ENCODE measurements at regions not wholly inside any gene's neighbourhood (a gene's known extent, or its start where the extent isn't known, plus 50 kb on each side); places are given as distances from the start of the nearest gene placed in this dataset.
"Not testable (repeated sequence)": the region's sequence is repeated elsewhere in the genome, so short reads cannot be mapped to it uniquely, and the experiment has no call there.

DNA sequence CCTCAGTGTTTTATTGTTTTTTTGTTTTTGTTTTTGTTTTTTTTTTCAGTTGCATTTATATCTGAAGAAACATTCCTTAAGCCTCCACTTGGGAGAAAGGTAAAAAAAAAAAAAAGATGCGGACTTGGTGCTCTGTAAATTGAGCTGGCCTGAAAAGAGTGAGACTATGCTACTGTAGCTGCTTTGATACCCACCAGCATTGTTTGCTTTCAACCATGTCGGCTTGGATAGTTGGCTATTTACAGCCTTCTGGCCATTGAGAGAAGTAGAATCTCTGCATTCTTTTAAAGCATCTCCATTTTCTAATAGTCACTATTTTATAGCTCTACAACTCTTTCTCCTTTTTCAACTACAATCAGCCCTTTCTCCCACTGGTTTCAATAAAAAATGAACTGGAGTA lies 149.6 kb downstream of the ZIC4 start:
- DNase-seq: no peak
- Histone ChIP-seq H3K36me3 (no peaks in the 10 kb centered on the region), H3K27ac (no peak overlapping the region), H3K4me3 (no peak overlapping the region), H3K9me3 (no peaks in the 10 kb centered on the region), H3K4me1 (no peaks in the 10 kb centered on the region), H3K27me3 (no peaks in the 10 kb centered on the region)
- TF ChIP-seq, protein P1, sequence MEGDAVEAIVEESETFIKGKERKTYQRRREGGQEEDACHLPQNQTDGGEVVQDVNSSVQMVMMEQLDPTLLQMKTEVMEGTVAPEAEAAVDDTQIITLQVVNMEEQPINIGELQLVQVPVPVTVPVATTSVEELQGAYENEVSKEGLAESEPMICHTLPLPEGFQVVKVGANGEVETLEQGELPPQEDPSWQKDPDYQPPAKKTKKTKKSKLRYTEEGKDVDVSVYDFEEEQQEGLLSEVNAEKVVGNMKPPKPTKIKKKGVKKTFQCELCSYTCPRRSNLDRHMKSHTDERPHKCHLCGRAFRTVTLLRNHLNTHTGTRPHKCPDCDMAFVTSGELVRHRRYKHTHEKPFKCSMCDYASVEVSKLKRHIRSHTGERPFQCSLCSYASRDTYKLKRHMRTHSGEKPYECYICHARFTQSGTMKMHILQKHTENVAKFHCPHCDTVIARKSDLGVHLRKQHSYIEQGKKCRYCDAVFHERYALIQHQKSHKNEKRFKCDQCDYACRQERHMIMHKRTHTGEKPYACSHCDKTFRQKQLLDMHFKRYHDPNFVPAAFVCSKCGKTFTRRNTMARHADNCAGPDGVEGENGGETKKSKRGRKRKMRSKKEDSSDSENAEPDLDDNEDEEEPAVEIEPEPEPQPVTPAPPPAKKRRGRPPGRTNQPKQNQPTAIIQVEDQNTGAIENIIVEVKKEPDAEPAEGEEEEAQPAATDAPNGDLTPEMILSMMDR (IDR thresholded peaks at IDR 0.05): no peak
- TF ChIP-seq EP300 (IDR thresholded peaks at IDR 0.05; ENCODE audit: low read depth): no peak
- no peak for TF ChIP-seq POLR2A (IDR thresholded peaks at IDR 0.05)
- no peak for TF ChIP-seq POLR2AphosphoS5 (IDR thresholded peaks at IDR 0.05)
- in situ Hi-C loops (cut with MboI; ENCODE audit: low pct_ligation_motif_present in 1 of 4, low pct_unique_long_range_greater_than_20kb in 1 of 4, low sequenced_read_pairs in 3 of 4): no loop called here
- intact Hi-C loops (cut with DNase I; ENCODE audit: low total_unique reads): no loop called here
- WGBS, 2 donors (ENCODE audit: low coverage in 1 of 2): 66 to 76% methylated on average over 2 of the region's 2 CpGs

DNA sequence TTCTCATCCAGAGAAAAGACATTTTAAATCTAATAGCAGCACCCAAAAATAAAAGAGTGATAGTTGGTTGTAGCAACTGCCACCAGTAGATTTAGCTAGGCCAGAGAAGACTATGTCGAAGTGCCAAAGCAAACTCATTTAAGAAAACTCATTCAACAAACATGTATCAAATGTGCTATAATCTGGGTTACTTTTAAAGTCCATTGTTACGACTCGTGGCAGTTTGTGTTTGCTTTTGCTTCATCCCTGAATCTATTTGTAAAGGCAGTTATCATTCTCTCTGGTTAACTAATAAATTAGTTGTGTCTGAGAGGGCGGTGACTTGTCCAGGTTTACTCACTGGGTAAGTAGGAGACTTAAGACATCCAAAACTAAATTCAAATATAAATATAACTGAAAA lies 159.4 kb downstream of the ZIC4 start:
- no peak for TF ChIP-seq EP300 (IDR thresholded peaks at IDR 0.05; ENCODE audit: low read depth)
- TF ChIP-seq POLR2AphosphoS5 (IDR thresholded peaks at IDR 0.05): no peak
- TF ChIP-seq POLR2A (IDR thresholded peaks at IDR 0.05): no peak
- TF ChIP-seq, protein P1 (IDR thresholded peaks at IDR 0.05): no peak
- no peaks in the 10 kb centered on the region for H3K9me3 ChIP-seq
- no peaks in the 10 kb centered on the region for H3K27me3 ChIP-seq
- in situ Hi-C loops (cut with MboI; ENCODE audit: low pct_ligation_motif_present in 1 of 4, low pct_unique_long_range_greater_than_20kb in 1 of 4, low sequenced_read_pairs in 3 of 4): no loop called here
- no peaks in the 10 kb centered on the region for H3K36me3 ChIP-seq
- WGBS, 2 donors (ENCODE audit: low coverage in 1 of 2): 60 to 76% methylated on average over 4 of the region's 4 CpGs
- H3K27ac ChIP-seq: no peak overlapping the region
- H3K4me3 ChIP-seq: no peak overlapping the region
- DNase-seq: no peak
- H3K4me1 ChIP-seq: no peaks in the 10 kb centered on the region
- intact Hi-C loops (cut with DNase I; ENCODE audit: low total_unique reads): no loop called here

DNA sequence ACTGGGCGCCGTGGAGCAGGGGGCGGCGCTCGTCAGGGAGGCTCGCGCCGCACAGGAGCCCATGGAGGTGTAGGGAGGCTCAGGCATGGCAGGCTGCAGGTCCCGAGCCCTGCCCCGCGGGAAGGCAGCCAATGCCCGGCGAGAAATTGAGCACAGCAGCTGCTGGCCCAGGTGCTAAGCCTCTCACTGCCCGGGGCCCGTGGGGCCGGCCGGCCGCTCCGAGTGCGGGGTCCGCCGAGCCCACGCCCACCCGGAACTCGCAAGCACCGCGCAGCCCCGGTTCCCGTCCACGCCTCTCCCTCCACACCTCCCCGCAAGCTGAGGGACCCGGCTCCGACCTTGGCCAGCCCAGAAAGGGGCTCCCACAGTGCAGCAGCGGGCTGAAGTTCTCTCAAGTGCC lies 160.7 kb downstream of the ZIC4 start:
- intact Hi-C loops (cut with DNase I; ENCODE audit: low total_unique reads); H3K9me3 ChIP-seq; H3K4me3 ChIP-seq; DNase-seq; H3K36me3 ChIP-seq; in situ Hi-C loops (cut with MboI; ENCODE audit: low pct_ligation_motif_present in 1 of 4, low pct_unique_long_range_greater_than_20kb in 1 of 4, low sequenced_read_pairs in 3 of 4); H3K27ac ChIP-seq; H3K27me3 ChIP-seq; H3K4me1 ChIP-seq: not testable (repeated sequence)
- WGBS, 2 donors (ENCODE audit: low coverage in 1 of 2): 93% methylated on average over 33 of the region's 34 CpGs; no CpG with 5 or more reads in 1 of the 2 donors

DNA sequence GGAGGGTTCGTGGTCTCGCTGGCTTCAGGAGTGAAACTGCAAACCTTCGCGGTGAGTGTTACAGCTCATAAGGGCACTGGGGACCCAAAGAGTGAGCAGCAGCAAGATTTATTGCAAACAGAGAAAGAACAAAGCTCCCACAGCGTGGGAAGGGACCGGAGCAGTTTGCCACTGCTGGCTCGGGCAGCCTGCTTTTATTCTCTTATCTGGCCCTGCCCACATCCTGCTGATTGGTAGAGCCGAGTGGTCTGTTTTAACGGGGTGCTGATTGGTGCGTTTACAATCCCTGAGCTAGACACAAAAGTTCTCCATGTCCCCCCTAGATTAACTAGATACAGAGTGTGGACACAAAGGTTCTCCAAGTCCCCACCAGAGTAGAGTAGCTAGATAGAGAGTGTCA lies 161.3 kb downstream of the ZIC4 start:
- intact Hi-C loops (cut with DNase I; ENCODE audit: low total_unique reads); in situ Hi-C loops (cut with MboI; ENCODE audit: low pct_ligation_motif_present in 1 of 4, low pct_unique_long_range_greater_than_20kb in 1 of 4, low sequenced_read_pairs in 3 of 4); DNase-seq; H3K4me1 ChIP-seq; H3K27ac ChIP-seq; H3K27me3 ChIP-seq; H3K36me3 ChIP-seq; H3K9me3 ChIP-seq; H3K4me3 ChIP-seq: not testable (repeated sequence)
- 88 to 100% methylated on average over 3 to 10 of the region's 10 CpGs for WGBS, 2 donors (ENCODE audit: low coverage in 1 of 2)

DNA sequence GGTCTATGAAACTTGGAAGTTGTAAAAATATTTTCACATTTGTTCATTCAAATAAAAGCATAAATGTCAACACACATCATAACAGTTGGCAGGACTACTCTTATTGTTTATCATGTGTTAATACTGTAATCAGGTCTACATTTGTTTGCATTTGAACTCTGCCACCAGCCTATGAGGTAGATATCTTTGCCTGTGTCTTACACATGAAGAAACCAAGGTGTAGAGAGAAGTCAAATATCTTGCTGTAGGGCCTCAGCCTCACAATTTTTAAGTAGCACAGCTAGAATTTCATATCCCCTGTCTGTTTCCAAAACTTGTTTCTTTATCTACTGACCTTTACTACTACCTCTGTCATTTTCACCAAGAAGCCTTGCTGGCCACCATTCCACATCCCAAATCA lies 161.9 kb downstream of the ZIC4 start:
- H3K4me1 ChIP-seq: no peaks in the 10 kb centered on the region
- no peaks in the 10 kb centered on the region for H3K36me3 ChIP-seq
- DNase-seq: no peak
- H3K27ac ChIP-seq: no peak overlapping the region
- H3K4me3 ChIP-seq: no peak overlapping the region
- TF ChIP-seq POLR2A (IDR thresholded peaks at IDR 0.05): no peak
- TF ChIP-seq, protein P1 (IDR thresholded peaks at IDR 0.05): no peak
- no peak for TF ChIP-seq POLR2AphosphoS5 (IDR thresholded peaks at IDR 0.05)
- TF ChIP-seq EP300 (IDR thresholded peaks at IDR 0.05; ENCODE audit: low read depth): no peak
- in situ Hi-C loops (cut with MboI; ENCODE audit: low pct_ligation_motif_present in 1 of 4, low pct_unique_long_range_greater_than_20kb in 1 of 4, low sequenced_read_pairs in 3 of 4) (no loop called here), intact Hi-C loops (cut with DNase I; ENCODE audit: low total_unique reads) (no loop called here)
- H3K27me3 ChIP-seq: no peaks in the 10 kb centered on the region
- no peaks in the 10 kb centered on the region for H3K9me3 ChIP-seq
